NCI-H524 treated with DMSO at 0.1 percent for 48 hours (cell line): ENCODE measurements at regions not wholly inside any gene's neighbourhood (a gene's known extent, or its start where the extent isn't known, plus 50 kb on each side); places are given as distances from the start of the nearest gene placed in this dataset.
"Not testable (repeated sequence)": the region's sequence is repeated elsewhere in the genome, so short reads cannot be mapped to it uniquely, and the experiment has no call there.

Experiments used
- DNase-seq: peaks from one replicate; lab custom pipeline; 2025; lab: John Stamatoyannopoulos, UW

- no peak for DNase-seq
These were observed 196.8 kb upstream of the AGTR1 start for GRCh38 chr3:148500881-148501280.

GRCh38 chr3:148510116-148510515 is 187.6 kb upstream of the AGTR1 start:
- no peak for DNase-seq

- no peak for DNase-seq
These were observed 187.1 kb upstream of the AGTR1 start for GRCh38 chr3:148510561-148510960.

- no peak for DNase-seq
These were observed 185.1 kb upstream of the AGTR1 start for GRCh38 chr3:148512648-148513047.

GRCh38 chr3:148513096-148513543 is 184.6 kb upstream of the AGTR1 start:
- DNase-seq: no peak

GRCh38 chr3:148518520-148518919 is 179.2 kb upstream of the AGTR1 start:
- DNase-seq: no peak

GRCh38 chr3:148525621-148526020 is 172.1 kb upstream of the AGTR1 start:
- DNase-seq: not testable (repeated sequence)

GRCh38 chr3:148528024-148528423 is 169.7 kb upstream of the AGTR1 start:
- no peak for DNase-seq

GRCh38 chr3:148531836-148532235 is 165.9 kb upstream of the AGTR1 start:
- no peak for DNase-seq

GRCh38 chr3:148532326-148532725 is 165.4 kb upstream of the AGTR1 start:
- DNase-seq: no peak

GRCh38 chr3:148532774-148533173 is 164.9 kb upstream of the AGTR1 start:
- DNase-seq: no peak

GRCh38 chr3:148534089-148534988 is 163.4 kb upstream of the AGTR1 start:
- DNase-seq: no peak

GRCh38 chr3:148535001-148535400 is 162.7 kb upstream of the AGTR1 start:
- DNase-seq: no peak

GRCh38 chr3:148540266-148540665 is 157.4 kb upstream of the AGTR1 start:
- no peak for DNase-seq

- no peak for DNase-seq
These were observed 156.9 kb upstream of the AGTR1 start for GRCh38 chr3:148540851-148541250.

- no peak for DNase-seq
These were observed 150.7 kb upstream of the AGTR1 start for GRCh38 chr3:148546959-148547358.

GRCh38 chr3:148551767-148552260 is 145.9 kb upstream of the AGTR1 start:
- DNase-seq: no peak

- no peak for DNase-seq
These were observed 143.3 kb upstream of the AGTR1 start for GRCh38 chr3:148554367-148554766.

GRCh38 chr3:148556664-148557063 is 141.0 kb upstream of the AGTR1 start:
- DNase-seq: no peak

GRCh38 chr3:148577579-148577978 is 120.1 kb upstream of the AGTR1 start:
- not testable (repeated sequence) for DNase-seq

GRCh38 chr3:148582126-148582525 is 115.6 kb upstream of the AGTR1 start:
- no peak for DNase-seq

- DNase-seq: no peak
These were observed 113.9 kb upstream of the AGTR1 start for GRCh38 chr3:148583793-148584192.

GRCh38 chr3:148584438-148584837 is 113.3 kb upstream of the AGTR1 start:
- no peak for DNase-seq
